RWPE2 (cell line): ENCODE measurements at regions not wholly inside any gene's neighbourhood (a gene's known extent, or its start where the extent isn't known, plus 50 kb on each side); places are given as distances from the start of the nearest gene placed in this dataset.

Source experiments
- ATAC-seq: fragments of 200-7000 bp; cut with Tn5 transposase; 3 replicates; pipeline ENCODE4 v1.9.1; 2021; ENCODE audit warnings: low read depth
- DNase-seq: peaks from one replicate; pipeline ENCODE4 v3.0.0-alpha.2; 2020; ENCODE audit warnings: low spot score
- H3K27ac ChIP-seq: fragments of 450-650 bp; 2 replicates; pipeline ENCODE4 v1.5.1; 2017; ENCODE audit warnings: mild to moderate bottlenecking; ENCODE audit not compliant: poor library complexity, severe bottlenecking
- H3K27me3 ChIP-seq: fragments of 250-450 bp; sonication (Bioruptor Pico); 2 replicates; pipeline ENCODE4 v1.5.1; 2021; ENCODE audit warnings: mild to moderate bottlenecking, moderate library complexity; ENCODE audit not compliant: insufficient read depth, poor library complexity, severe bottlenecking
- H3K36me3 ChIP-seq: fragments of 250-450 bp; sonication (Bioruptor Pico); 2 replicates; pipeline ENCODE4 v1.5.1; 2020; ENCODE audit warnings: low read depth, mild to moderate bottlenecking, moderate library complexity
- H3K4me1 ChIP-seq: fragments of 250-450 bp; sonication (Bioruptor Pico); 2 replicates; pipeline ENCODE4 v1.5.1; 2021; ENCODE audit warnings: mild to moderate bottlenecking, moderate library complexity; ENCODE audit not compliant: insufficient read depth, poor library complexity, severe bottlenecking
- H3K4me3 ChIP-seq: fragments of 250-450 bp; sonication (Bioruptor Pico); 2 replicates; pipeline ENCODE4 v1.5.1; 2021; ENCODE audit warnings: mild to moderate bottlenecking, moderate library complexity; ENCODE audit not compliant: severe bottlenecking
- H3K9me3 ChIP-seq: fragments of 250-450 bp; sonication (Bioruptor Pico); 2 replicates; pipeline ENCODE4 v1.5.1; 2021; ENCODE audit warnings: mild to moderate bottlenecking, moderate library complexity; ENCODE audit not compliant: severe bottlenecking
- TF ChIP-seq, protein P1 (sequence below): fragments of 450-650 bp; IDR thresholded peaks from one replicate; pipeline ENCODE4 v1.5.1; 2017; ENCODE audit warnings: mild to moderate bottlenecking, moderate library complexity; ENCODE audit not compliant: poor library complexity, severe bottlenecking

DNA sequence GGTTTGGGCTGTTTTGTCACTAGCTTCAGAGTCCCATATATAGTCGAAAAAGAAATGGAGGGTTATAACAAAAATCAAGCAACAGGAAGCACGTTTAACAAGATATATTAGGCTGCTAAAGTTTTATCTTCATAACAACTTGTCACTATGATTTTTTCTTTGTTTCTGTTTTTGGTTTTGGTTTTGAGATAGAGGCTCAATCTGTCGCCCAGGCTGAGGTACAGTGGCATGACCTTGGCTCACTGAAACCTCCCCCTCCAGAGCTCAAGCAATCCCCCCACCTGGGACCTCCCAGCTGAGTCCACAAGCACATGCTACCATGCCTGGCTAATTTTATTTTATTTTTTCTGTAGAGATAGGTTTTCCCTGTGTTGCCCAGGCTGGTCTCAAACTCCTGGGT is 2664.4 kb downstream of the ARAP2 start:
- ATAC-seq (no peak), DNase-seq (no peak)
- H3K27me3 ChIP-seq, result no peaks in the 10 kb centered on the region
- no peak overlapping the region for H3K27ac ChIP-seq
- no peaks in the 10 kb centered on the region for H3K9me3 ChIP-seq
- no peak overlapping the region for H3K4me3 ChIP-seq
- TF ChIP-seq, protein P1, sequence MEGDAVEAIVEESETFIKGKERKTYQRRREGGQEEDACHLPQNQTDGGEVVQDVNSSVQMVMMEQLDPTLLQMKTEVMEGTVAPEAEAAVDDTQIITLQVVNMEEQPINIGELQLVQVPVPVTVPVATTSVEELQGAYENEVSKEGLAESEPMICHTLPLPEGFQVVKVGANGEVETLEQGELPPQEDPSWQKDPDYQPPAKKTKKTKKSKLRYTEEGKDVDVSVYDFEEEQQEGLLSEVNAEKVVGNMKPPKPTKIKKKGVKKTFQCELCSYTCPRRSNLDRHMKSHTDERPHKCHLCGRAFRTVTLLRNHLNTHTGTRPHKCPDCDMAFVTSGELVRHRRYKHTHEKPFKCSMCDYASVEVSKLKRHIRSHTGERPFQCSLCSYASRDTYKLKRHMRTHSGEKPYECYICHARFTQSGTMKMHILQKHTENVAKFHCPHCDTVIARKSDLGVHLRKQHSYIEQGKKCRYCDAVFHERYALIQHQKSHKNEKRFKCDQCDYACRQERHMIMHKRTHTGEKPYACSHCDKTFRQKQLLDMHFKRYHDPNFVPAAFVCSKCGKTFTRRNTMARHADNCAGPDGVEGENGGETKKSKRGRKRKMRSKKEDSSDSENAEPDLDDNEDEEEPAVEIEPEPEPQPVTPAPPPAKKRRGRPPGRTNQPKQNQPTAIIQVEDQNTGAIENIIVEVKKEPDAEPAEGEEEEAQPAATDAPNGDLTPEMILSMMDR, result no peak
- no peaks in the 10 kb centered on the region for H3K36me3 ChIP-seq
- H3K4me1 ChIP-seq, result no peaks in the 10 kb centered on the region

DNA sequence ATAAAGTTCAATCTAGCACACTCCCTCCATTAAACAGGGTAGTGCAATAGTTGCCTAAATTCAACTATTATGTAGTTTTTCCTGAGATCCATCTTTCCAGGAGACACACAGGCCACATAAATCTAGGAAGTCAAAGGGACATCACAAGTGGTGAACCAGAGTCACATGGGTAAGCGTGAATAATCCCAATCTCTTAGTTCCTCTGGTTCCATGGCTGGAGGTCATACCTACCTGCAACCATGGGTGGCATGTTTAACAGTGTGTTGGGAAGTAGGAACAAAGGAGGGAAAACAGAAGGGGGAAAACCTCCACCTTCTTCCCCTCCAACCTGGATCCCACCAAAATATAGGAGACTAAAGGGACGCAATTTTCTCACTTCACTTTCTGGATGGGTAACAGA is 2651.6 kb downstream of the ARAP2 start:
- H3K27ac ChIP-seq, result no peak overlapping the region
- H3K4me1 ChIP-seq, result no peaks in the 10 kb centered on the region
- ATAC-seq, result no peak
- H3K36me3 ChIP-seq, result no peaks in the 10 kb centered on the region
- no peak overlapping the region for H3K4me3 ChIP-seq
- TF ChIP-seq, protein P1, result no peak
- no peak for DNase-seq
- no peaks in the 10 kb centered on the region for H3K27me3 ChIP-seq
- H3K9me3 ChIP-seq, result peaks cover 2% of the 10 kb centered on the region

DNA sequence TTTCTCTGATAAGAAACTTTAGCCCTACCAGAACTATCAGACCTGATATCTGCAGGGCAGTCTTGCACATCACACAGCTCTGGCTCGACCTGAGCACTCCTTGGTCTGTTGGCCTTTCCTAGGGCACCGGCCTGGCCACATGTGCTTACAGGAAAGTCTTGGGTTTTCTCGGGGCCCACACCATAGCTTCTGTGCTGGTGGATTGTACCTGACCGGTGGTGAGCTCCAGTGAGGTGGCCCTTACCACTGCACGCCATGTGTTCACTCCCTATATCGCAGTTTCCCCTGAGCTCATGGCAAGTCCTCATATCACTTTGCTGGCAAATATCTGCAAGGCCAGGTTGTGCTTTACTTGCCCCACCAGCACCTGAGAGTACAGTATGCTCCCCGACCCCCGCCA is 2637.4 kb downstream of the ARAP2 start:
- no peak for ATAC-seq
- Histone ChIP-seq H3K27ac (no peak overlapping the region), H3K36me3 (no peaks in the 10 kb centered on the region), H3K9me3 (no peaks in the 10 kb centered on the region), H3K27me3 (no peaks in the 10 kb centered on the region), H3K4me3 (no peak overlapping the region), H3K4me1 (no peaks in the 10 kb centered on the region)
- DNase-seq, result no peak
- TF ChIP-seq, protein P1, result no peak

DNA sequence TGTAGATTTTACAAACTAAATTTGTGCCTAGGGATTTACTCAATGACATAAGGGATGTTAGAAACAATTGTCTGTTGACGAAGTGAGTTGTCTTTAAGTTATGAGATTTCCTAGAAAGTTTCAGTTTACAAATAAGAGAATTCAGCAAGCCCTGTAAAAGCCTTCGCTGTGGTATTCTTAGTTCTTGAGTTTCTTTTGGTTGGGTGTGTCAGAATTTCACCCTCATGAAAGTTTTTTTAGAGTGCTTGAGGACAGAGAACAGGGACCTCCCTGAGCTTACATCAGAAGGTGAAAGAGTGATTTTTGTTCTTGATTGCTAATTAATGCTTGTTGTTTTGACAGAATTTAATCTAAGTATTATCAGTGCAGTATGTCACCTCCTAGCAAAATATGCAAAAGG is 2628.2 kb downstream of the ARAP2 start:
- no peaks in the 10 kb centered on the region for H3K27me3 ChIP-seq
- H3K4me3 ChIP-seq, result no peak overlapping the region
- ATAC-seq, result no peak
- no peaks in the 10 kb centered on the region for H3K4me1 ChIP-seq
- TF ChIP-seq, protein P1, result no peak
- no peak overlapping the region for H3K27ac ChIP-seq
- H3K9me3 ChIP-seq, result no peaks in the 10 kb centered on the region
- H3K36me3 ChIP-seq, result no peaks in the 10 kb centered on the region
- no peak for DNase-seq

DNA sequence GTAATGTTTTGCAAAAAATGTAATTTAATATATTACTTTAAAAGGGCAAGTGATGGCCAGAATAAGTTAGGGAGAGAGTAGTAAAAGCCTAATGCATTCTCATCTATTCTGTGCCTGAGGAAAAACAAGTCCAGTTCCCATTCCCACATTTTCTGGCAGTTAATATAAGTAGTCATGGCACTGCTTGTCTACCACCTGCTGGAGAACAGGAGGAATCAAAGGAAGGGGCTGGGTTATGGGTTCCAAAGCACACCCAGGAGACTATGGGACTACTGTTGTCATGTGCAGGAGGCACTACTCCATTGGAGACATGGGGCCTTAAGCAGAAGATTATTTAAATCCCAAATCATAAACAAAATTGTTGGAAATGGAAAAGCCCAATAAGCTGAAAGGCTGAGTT is 2618.6 kb downstream of the ARAP2 start:
- no peaks in the 10 kb centered on the region for H3K9me3 ChIP-seq
- no peak for DNase-seq
- no peaks in the 10 kb centered on the region for H3K4me1 ChIP-seq
- H3K27ac ChIP-seq, result no peak overlapping the region
- no peaks in the 10 kb centered on the region for H3K36me3 ChIP-seq
- ATAC-seq, result no peak
- H3K4me3 ChIP-seq, result no peak overlapping the region
- TF ChIP-seq, protein P1, result no peak
- no peaks in the 10 kb centered on the region for H3K27me3 ChIP-seq
